ENCODE measurements at regions not wholly inside any gene's neighbourhood (a gene's known extent, or its start where the extent isn't known, plus 50 kb on each side); places are given as distances from the start of the nearest gene placed in this dataset.

GRCh38 chr3:173342679-173343078 lies 54.9 kb upstream of the NLGN1 start:
- H3K36me3 ChIP-seq: no peaks in the 10 kb centered on the region
- no peak overlapping the region for H3K4me3 ChIP-seq
- DNase-seq (no peak), ATAC-seq (no peak)
- no peak overlapping the region for H3K27ac ChIP-seq
- TF ChIP-seq CTCF (IDR thresholded peaks at IDR 0.05): no peak
- H3K9me3 ChIP-seq: no peaks in the 10 kb centered on the region
- H3K4me1 ChIP-seq: no peaks in the 10 kb centered on the region
- no peaks in the 10 kb centered on the region for H3K27me3 ChIP-seq
- intact Hi-C loops (cut with DNase I): no loop called here

GRCh38 chr3:173340626-173341025 lies 56.9 kb upstream of the NLGN1 start:
- DNase-seq (no peak), ATAC-seq (no peak)
- Histone ChIP-seq H3K4me3 (no peak overlapping the region), H3K4me1 (no peaks in the 10 kb centered on the region), H3K27ac (no peak overlapping the region), H3K9me3 (no peaks in the 10 kb centered on the region), H3K36me3 (no peaks in the 10 kb centered on the region), H3K27me3 (no peaks in the 10 kb centered on the region)
- TF ChIP-seq CTCF (IDR thresholded peaks at IDR 0.05): no peak
- intact Hi-C loops (cut with DNase I): no loop called here

GRCh38 chr3:173336261-173336660 lies 61.3 kb upstream of the NLGN1 start:
- H3K4me3 ChIP-seq: no peak overlapping the region
- ATAC-seq: no peak
- H3K27me3 ChIP-seq: no peaks in the 10 kb centered on the region
- H3K4me1 ChIP-seq: no peaks in the 10 kb centered on the region
- TF ChIP-seq CTCF (IDR thresholded peaks at IDR 0.05): no peak
- H3K36me3 ChIP-seq: no peaks in the 10 kb centered on the region
- H3K9me3 ChIP-seq: no peaks in the 10 kb centered on the region
- no peak for DNase-seq
- intact Hi-C loops (cut with DNase I): no loop called here
- H3K27ac ChIP-seq: no peak overlapping the region

- H3K9me3 ChIP-seq: no peaks in the 10 kb centered on the region
These were observed 91.4 kb upstream of the NLGN1 start for GRCh38 chr3:173306110-173306509.

GRCh38 chr3:173304182-173304800 lies 93.3 kb upstream of the NLGN1 start:
- no peak for ATAC-seq
- no peak for TF ChIP-seq CTCF (IDR thresholded peaks at IDR 0.05)
- H3K27me3 ChIP-seq: no peaks in the 10 kb centered on the region
- no peaks in the 10 kb centered on the region for H3K9me3 ChIP-seq
- H3K4me3 ChIP-seq: no peak overlapping the region
- H3K27ac ChIP-seq: no peak overlapping the region
- no peaks in the 10 kb centered on the region for H3K4me1 ChIP-seq
- H3K36me3 ChIP-seq: no peaks in the 10 kb centered on the region
- no peak for DNase-seq
- intact Hi-C loops (cut with DNase I): no loop called here

More at GRCh38 chr3:173306110-173306509, 91.4 kb upstream of the NLGN1 start:
- no peak overlapping the region for H3K27ac ChIP-seq
- no peaks in the 10 kb centered on the region for H3K4me1 ChIP-seq
- H3K36me3 ChIP-seq: no peaks in the 10 kb centered on the region
- no peak for DNase-seq
- no peak for TF ChIP-seq CTCF (IDR thresholded peaks at IDR 0.05)
- intact Hi-C loops (cut with DNase I): no loop called here
- H3K27me3 ChIP-seq: no peaks in the 10 kb centered on the region
- H3K4me3 ChIP-seq: no peak overlapping the region
- no peak for ATAC-seq

GRCh38 chr3:173301647-173302046 lies 95.9 kb upstream of the NLGN1 start:
- DNase-seq: no peak
- no peak for TF ChIP-seq CTCF (IDR thresholded peaks at IDR 0.05)
- intact Hi-C loops (cut with DNase I): no loop called here
- H3K4me3 ChIP-seq: no peak overlapping the region
- H3K27ac ChIP-seq: no peak overlapping the region
- H3K9me3 ChIP-seq: no peaks in the 10 kb centered on the region
- H3K27me3 ChIP-seq: no peaks in the 10 kb centered on the region
- H3K4me1 ChIP-seq: no peaks in the 10 kb centered on the region
- no peaks in the 10 kb centered on the region for H3K36me3 ChIP-seq
- no peak for ATAC-seq
